ENCODE measurements at regions not wholly inside any gene's neighbourhood (a gene's known extent, or its start where the extent isn't known, plus 50 kb on each side); places are given as distances from the start of the nearest gene placed in this dataset.

- intact Hi-C loops (cut with DNase I), result no loop called here
- Histone ChIP-seq H3K27ac (no peak overlapping the region), H3K36me3 (no peaks in the 10 kb centered on the region), H3K9me3 (no peaks in the 10 kb centered on the region), H3K4me3 (no peak overlapping the region), H3K27me3 (no peaks in the 10 kb centered on the region), H3K4me1 (peaks cover 20% of the 10 kb centered on the region)
- no peak for DNase-seq (ENCODE audit: extremely low spot score in 2 of 2)
- no peak for TF ChIP-seq POLR2A (IDR thresholded peaks at IDR 0.05)
These were observed 74.6 kb downstream of the FEM1C start for GRCh38 chr5:115469904-115470516.

GRCh38 chr5:115467628-115468027 lies 76.9 kb downstream of the FEM1C start:
- no peak for DNase-seq (ENCODE audit: extremely low spot score in 2 of 2)
- no peak overlapping the region for H3K4me3 ChIP-seq
- no peaks in the 10 kb centered on the region for H3K36me3 ChIP-seq
- no peaks in the 10 kb centered on the region for H3K9me3 ChIP-seq
- peaks cover 14% of the 10 kb centered on the region for H3K4me1 ChIP-seq
- TF ChIP-seq POLR2AphosphoS5 (IDR thresholded peaks at IDR 0.05; ENCODE audit: insufficient read depth in 1 of 2, low read depth in 1 of 2), result no peak
- TF ChIP-seq POLR2A (IDR thresholded peaks at IDR 0.05), result no peak
- no peak for TF ChIP-seq CTCF (IDR thresholded peaks at IDR 0.05)
- H3K27me3 ChIP-seq, result no peaks in the 10 kb centered on the region
- intact Hi-C loops (cut with DNase I), result no loop called here
- H3K27ac ChIP-seq, result no peak overlapping the region

- no peaks in the 10 kb centered on the region for H3K9me3 ChIP-seq
- no peak for TF ChIP-seq POLR2AphosphoS5 (IDR thresholded peaks at IDR 0.05; ENCODE audit: insufficient read depth in 1 of 2, low read depth in 1 of 2)
- no peak for TF ChIP-seq CTCF (IDR thresholded peaks at IDR 0.05)
- TF ChIP-seq POLR2A (IDR thresholded peaks at IDR 0.05), result no peak
- no peak overlapping the region for H3K4me3 ChIP-seq
- no peaks in the 10 kb centered on the region for H3K4me1 ChIP-seq
- H3K36me3 ChIP-seq, result no peaks in the 10 kb centered on the region
- intact Hi-C loops (cut with DNase I), result no loop called here
- no peaks in the 10 kb centered on the region for H3K27me3 ChIP-seq
- no peak for DNase-seq (ENCODE audit: extremely low spot score in 2 of 2)
- no peak overlapping the region for H3K27ac ChIP-seq
These were observed 79.1 kb downstream of the FEM1C start for GRCh38 chr5:115465431-115465830.

GRCh38 chr5:115463983-115464382 lies 80.6 kb downstream of the FEM1C start:
- H3K4me1 ChIP-seq, result no peaks in the 10 kb centered on the region
- H3K27me3 ChIP-seq, result no peaks in the 10 kb centered on the region
- no peak for DNase-seq (ENCODE audit: extremely low spot score in 2 of 2)
- no peak for TF ChIP-seq POLR2AphosphoS5 (IDR thresholded peaks at IDR 0.05; ENCODE audit: insufficient read depth in 1 of 2, low read depth in 1 of 2)
- no peak for TF ChIP-seq POLR2A (IDR thresholded peaks at IDR 0.05)
- TF ChIP-seq CTCF (IDR thresholded peaks at IDR 0.05), result no peak
- no peak overlapping the region for H3K27ac ChIP-seq
- H3K9me3 ChIP-seq, result no peaks in the 10 kb centered on the region
- intact Hi-C loops (cut with DNase I), result no loop called here
- H3K4me3 ChIP-seq, result no peak overlapping the region
- H3K36me3 ChIP-seq, result no peaks in the 10 kb centered on the region

- intact Hi-C loops (cut with DNase I), result no loop called here
- no peaks in the 10 kb centered on the region for H3K27me3 ChIP-seq
- no peak overlapping the region for H3K27ac ChIP-seq
- no peaks in the 10 kb centered on the region for H3K9me3 ChIP-seq
- TF ChIP-seq CTCF (IDR thresholded peaks at IDR 0.05) (no peak), POLR2AphosphoS5 (IDR thresholded peaks at IDR 0.05; ENCODE audit: insufficient read depth in 1 of 2, low read depth in 1 of 2) (no peak), POLR2A (IDR thresholded peaks at IDR 0.05) (no peak)
- no peaks in the 10 kb centered on the region for H3K4me1 ChIP-seq
- H3K4me3 ChIP-seq, result no peak overlapping the region
- no peak for DNase-seq (ENCODE audit: extremely low spot score in 2 of 2)
- no peaks in the 10 kb centered on the region for H3K36me3 ChIP-seq
These were observed 82.9 kb downstream of the FEM1C start for GRCh38 chr5:115461506-115462290.

Measured in vagina (tissue), 2 donors.